B cell (primary cell): ENCODE measurements at regions not wholly inside any gene's neighbourhood (a gene's known extent, or its start where the extent isn't known, plus 50 kb on each side); places are given as distances from the start of the nearest gene placed in this dataset.

Source experiments
- ATAC-seq: fragments of 200-7000 bp; cut with Tn5 transposase; one replicate; pipeline ENCODE4 v1.10.0; 2021; ENCODE audit warnings: low read depth, mild to moderate bottlenecking, moderate number of reproducible peaks, moderate library complexity
- CTCF ChIA-PET: fragments of 350-600 bp; sonication (Branson Sonifier 250); formaldehyde crosslinking; loops from one replicate; lab custom pipeline; 2021; ENCODE audit warnings: antibody characterized with exemption, inconsistent platforms; lab: Charles Lee
- POLR2A ChIA-PET: fragments of 350-600 bp; sonication (Branson Sonifier 250); formaldehyde crosslinking; loops from one replicate; lab custom pipeline; 2021; ENCODE audit warnings: antibody characterized with exemption; lab: Charles Lee
- DNase-seq: peaks from one replicate; pipeline ENCODE4 v3.0.0; 2013
- H2AFZ ChIP-seq: 2 replicates; pipeline ENCODE4 v1.6.1; 2012; ENCODE audit warnings: mild to moderate bottlenecking, low read depth, low read length; ENCODE audit not compliant: insufficient read depth, poor library complexity, severe bottlenecking
- H3K27ac ChIP-seq, 2 donors: 1 replicate in 1 of 2; 2 replicates in 1 of 2; pipeline ENCODE4 v1.5.1; 2012 to 2013; ENCODE audit warnings: low read length in 2 of 2, mild to moderate bottlenecking in 2 of 2, moderate library complexity in 1 of 2
- H3K27me3 ChIP-seq, 4 experiments: fragments of 200-600 bp in 1 of 4; sonication (generic) in 1 of 4; replicated peaks in 1 of 4; 1 replicate in 2 of 4; 2 replicates in 2 of 4; pipeline versions ENCODE4 v1.6.1 to v1.7.0; 2013 to 2016; ENCODE audit warnings: low read length in 3 of 4, mild to moderate bottlenecking in 2 of 4, mixed read lengths in 1 of 4, moderate library complexity in 1 of 4; ENCODE audit not compliant: insufficient read depth in 4 of 4, control insufficient read depth in 3 of 4; ENCODE audit errors: control extremely low read depth in 1 of 4
- H3K36me3 ChIP-seq, 2 experiments: replicated peaks in 1 of 2; 1 replicate in 1 of 2; 2 replicates in 1 of 2; pipeline versions ENCODE4 v1.6.1 to v1.7.1; 2013; ENCODE audit warnings: low read length in 1 of 2; ENCODE audit not compliant: insufficient read depth in 2 of 2, control insufficient read depth in 1 of 2; ENCODE audit errors: control extremely low read depth in 1 of 2, extremely low read depth in 1 of 2
- H3K4me1 ChIP-seq, 2 donors: fragments of 200-600 bp in 1 of 2; sonication (generic) in 1 of 2; 1 replicate in 1 of 2; 2 replicates in 1 of 2; pipeline versions ENCODE4 v1.5.1 to v1.6.1; 2013 to 2017; ENCODE audit warnings: low read length in 2 of 2; ENCODE audit not compliant: control insufficient read depth in 2 of 2, insufficient read depth in 2 of 2
- H3K4me2 ChIP-seq: replicated peaks from 2 replicates; pipeline ENCODE3; 2012; ENCODE audit warnings: mild to moderate bottlenecking, low read depth, low read length; ENCODE audit not compliant: poor library complexity, severe bottlenecking
- H3K4me3 ChIP-seq, 5 experiments: fragments of 200-600 bp in 1 of 5; sonication (generic) in 1 of 5; 1 replicate in 3 of 5; 2 replicates in 2 of 5; pipeline versions ENCODE4 v1.5.1 to v1.7.0; 2011 to 2016; ENCODE audit warnings: low read length in 4 of 5, mild to moderate bottlenecking in 4 of 5, low read depth in 2 of 5, control low read depth in 1 of 5, moderate library complexity in 1 of 5; ENCODE audit not compliant: insufficient read depth in 1 of 5; ENCODE audit errors: control extremely low read depth in 1 of 5, extremely low read depth in 1 of 5
- H3K79me2 ChIP-seq: fragments of 200-600 bp; sonication (generic); one replicate; pipeline ENCODE4 v1.6.0; 2016; ENCODE audit warnings: low read length; ENCODE audit not compliant: control insufficient read depth, insufficient read depth
- H3K9ac ChIP-seq: fragments of 200-600 bp; sonication (generic); 2 replicates; pipeline ENCODE4 v1.6.1; 2017; ENCODE audit warnings: mild to moderate bottlenecking, low read length, moderate library complexity
- H3K9me3 ChIP-seq, 3 donors: one replicate each; pipeline versions ENCODE4 v1.6.1 to v1.7.1; 2013; ENCODE audit warnings: low read length in 2 of 3; ENCODE audit not compliant: control insufficient read depth in 2 of 3, insufficient read depth in 1 of 3; ENCODE audit errors: control extremely low read depth in 1 of 3
- H4K20me1 ChIP-seq: 2 replicates; pipeline ENCODE4 v1.6.0; 2012; ENCODE audit warnings: mild to moderate bottlenecking, low read length; ENCODE audit not compliant: insufficient read depth, control insufficient read depth, poor library complexity, severe bottlenecking
- H3K27ac Mint-ChIP-seq: one replicate; pipeline ENCODE4 v1.8.0; 2021; ENCODE audit warnings: mixed read lengths
- H3K27me3 Mint-ChIP-seq: one replicate; pipeline ENCODE4 v1.8.0; 2021; ENCODE audit warnings: mixed read lengths
- H3K4me1 Mint-ChIP-seq: one replicate; pipeline ENCODE4 v1.8.0; 2021; ENCODE audit warnings: mixed read lengths
- H3K4me3 Mint-ChIP-seq: one replicate; pipeline ENCODE4 v1.8.0; 2021; ENCODE audit warnings: mixed read lengths
- H3K9me3 Mint-ChIP-seq: one replicate; pipeline ENCODE4 v1.8.0; 2022; ENCODE audit warnings: mixed read lengths; ENCODE audit not compliant: insufficient read depth
- CTCF ChIP-seq: fragments of 200-600 bp; IDR thresholded peaks from one replicate; pipeline ENCODE4 v1.8.0; 2022; ENCODE audit warnings: antibody characterized with exemption, mild to moderate bottlenecking
- EZH2 ChIP-seq: IDR thresholded peaks from 2 replicates; pipeline ENCODE4 v1.6.1; 2012; ENCODE audit warnings: borderline replicate concordance, low read depth, mild to moderate bottlenecking, moderate library complexity, low read length; ENCODE audit not compliant: insufficient read depth, poor library complexity, severe bottlenecking
- WGBS: methylation state at CpG from one replicate; pipeline ENCODE4 v1.1.5; 2013; ENCODE audit warnings: missing lambda C conversion rate; ENCODE audit not compliant: insufficient coverage; 5-methylcytosine and 5-hydroxymethylcytosine counted together
- intact Hi-C: fragments of 100-400 bp; cut with micrococcal nuclease; formaldehyde crosslinking; loops from one replicate; pipeline ENCODE4 v1.10.0; 2022

GRCh38 chr16:73301984-73302383 lies 254.1 kb upstream of the ZFHX3 start:
- no peak overlapping the region for H3K4me2 ChIP-seq
- no peaks in the 10 kb centered on the region for H3K27me3 ChIP-seq
- CTCF ChIA-PET: no interaction called here
- POLR2A ChIA-PET: no interaction called here
- Mint-ChIP-seq H3K4me1 (peaks cover 4% of the 10 kb centered on the region), H3K4me3 (no peak overlapping the region), H3K27ac (no peak overlapping the region), H3K9me3 (no peaks in the 10 kb centered on the region), H3K27me3 (no peaks in the 10 kb centered on the region)
- no peak overlapping the region for H3K27ac ChIP-seq
- intact Hi-C loops: no loop called here
- H3K79me2 ChIP-seq: no peaks in the 10 kb centered on the region
- no peak overlapping the region for H2AFZ ChIP-seq
- ATAC-seq (no peak), DNase-seq (no peak)
- H3K4me1 ChIP-seq: peaks cover 4% of the 10 kb centered on the region in 2 donors
- TF ChIP-seq EZH2 (no peak), CTCF (no peak)
- no peak overlapping the region for H3K9ac ChIP-seq
- no peak overlapping the region for H3K4me3 ChIP-seq
- H4K20me1 ChIP-seq: no peaks in the 10 kb centered on the region
- no peaks in the 10 kb centered on the region for H3K9me3 ChIP-seq
- H3K36me3 ChIP-seq: no peaks in the 10 kb centered on the region
- no CpG with 5 or more reads among the region's 2 CpGs for WGBS

- no peak overlapping the region for H3K27ac Mint-ChIP-seq
Measured at GRCh38 chr16:73299346-73299745, 251.4 kb upstream of the ZFHX3 start.

More at GRCh38 chr16:73299346-73299745, 251.4 kb upstream of the ZFHX3 start:
- TF ChIP-seq CTCF: no peak
- no peak for TF ChIP-seq EZH2
- 93% methylated on average over 7 of the region's 7 CpGs for WGBS
- Mint-ChIP-seq H3K27me3 (no peaks in the 10 kb centered on the region), H3K4me3 (no peak overlapping the region), H3K4me1 (no peaks in the 10 kb centered on the region), H3K9me3 (no peaks in the 10 kb centered on the region)
- no peaks in the 10 kb centered on the region for H3K36me3 ChIP-seq
- intact Hi-C loops: no loop called here
- no peaks in the 10 kb centered on the region for H3K79me2 ChIP-seq
- no peaks in the 10 kb centered on the region for H3K27me3 ChIP-seq
- no peaks in the 10 kb centered on the region for H3K4me1 ChIP-seq
- no peak overlapping the region for H2AFZ ChIP-seq
- H3K4me2 ChIP-seq: no peak overlapping the region
- no peak for ATAC-seq
- POLR2A ChIA-PET: no interaction called here
- CTCF ChIA-PET: no interaction called here
- H4K20me1 ChIP-seq: no peaks in the 10 kb centered on the region
- H3K27ac ChIP-seq: no peak overlapping the region
- no peak for DNase-seq
- no peak overlapping the region for H3K4me3 ChIP-seq
- H3K9ac ChIP-seq: no peak overlapping the region
- H3K9me3 ChIP-seq: no peaks in the 10 kb centered on the region
